ENCODE measurements at regions not wholly inside any gene's neighbourhood (a gene's known extent, or its start where the extent isn't known, plus 50 kb on each side); places are given as distances from the start of the nearest gene placed in this dataset.

DNA sequence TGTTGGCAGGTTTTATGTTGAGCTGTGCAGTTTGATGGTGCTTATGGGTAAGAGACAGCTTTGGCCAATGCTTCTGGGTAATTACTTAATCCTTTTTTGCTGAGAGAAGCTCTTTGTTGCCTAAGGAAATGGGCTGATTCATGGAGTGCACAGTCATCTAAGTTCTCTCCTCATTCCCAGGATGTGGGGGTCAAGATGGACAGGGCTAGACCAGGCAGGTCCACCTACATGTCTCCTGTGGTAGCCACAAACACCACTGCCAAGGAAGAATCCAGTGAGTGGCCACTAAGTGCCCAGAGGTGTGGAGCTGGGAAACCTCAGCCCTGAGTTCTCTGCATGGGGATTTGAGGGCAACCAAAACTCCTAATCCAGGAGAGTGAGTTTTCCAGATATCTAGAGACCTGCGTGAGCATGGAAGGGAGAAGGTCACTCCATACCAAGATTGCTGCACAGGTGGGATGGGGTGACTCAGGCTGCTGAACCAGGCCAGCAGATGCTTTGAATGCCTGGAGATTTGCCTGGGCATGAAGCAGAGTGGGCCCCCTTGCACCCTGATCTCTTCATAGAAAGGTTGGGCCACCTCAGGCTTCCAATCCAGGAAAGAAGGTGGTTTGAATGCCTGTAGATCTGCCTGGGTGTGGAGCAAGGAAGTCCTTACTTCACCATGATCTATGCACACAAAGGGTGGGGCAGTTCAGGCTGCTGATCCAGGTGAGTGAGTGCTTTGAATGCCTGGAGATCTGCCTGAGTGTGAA lies 234.8 kb upstream of the GNPDA2 start:
- no peaks in the 10 kb centered on the region for H3K4me1 Mint-ChIP-seq
- H3K27me3 Mint-ChIP-seq: no peaks in the 10 kb centered on the region
- H3K9me3 Mint-ChIP-seq: peaks cover 20% of the 10 kb centered on the region
- ChIA-PET CTCF (no interaction called here), POLR2A (no interaction called here)
- intact Hi-C loops (cut with micrococcal nuclease): no loop called here
- no peak for DNase-seq
- H3K36me3 Mint-ChIP-seq (ENCODE audit: low read depth): no peaks in the 10 kb centered on the region
- no peak for ATAC-seq (ENCODE audit: low read depth)
- H3K27ac Mint-ChIP-seq: no peak overlapping the region
- H3K4me3 Mint-ChIP-seq: no peak overlapping the region
- TF ChIP-seq, protein P1, sequence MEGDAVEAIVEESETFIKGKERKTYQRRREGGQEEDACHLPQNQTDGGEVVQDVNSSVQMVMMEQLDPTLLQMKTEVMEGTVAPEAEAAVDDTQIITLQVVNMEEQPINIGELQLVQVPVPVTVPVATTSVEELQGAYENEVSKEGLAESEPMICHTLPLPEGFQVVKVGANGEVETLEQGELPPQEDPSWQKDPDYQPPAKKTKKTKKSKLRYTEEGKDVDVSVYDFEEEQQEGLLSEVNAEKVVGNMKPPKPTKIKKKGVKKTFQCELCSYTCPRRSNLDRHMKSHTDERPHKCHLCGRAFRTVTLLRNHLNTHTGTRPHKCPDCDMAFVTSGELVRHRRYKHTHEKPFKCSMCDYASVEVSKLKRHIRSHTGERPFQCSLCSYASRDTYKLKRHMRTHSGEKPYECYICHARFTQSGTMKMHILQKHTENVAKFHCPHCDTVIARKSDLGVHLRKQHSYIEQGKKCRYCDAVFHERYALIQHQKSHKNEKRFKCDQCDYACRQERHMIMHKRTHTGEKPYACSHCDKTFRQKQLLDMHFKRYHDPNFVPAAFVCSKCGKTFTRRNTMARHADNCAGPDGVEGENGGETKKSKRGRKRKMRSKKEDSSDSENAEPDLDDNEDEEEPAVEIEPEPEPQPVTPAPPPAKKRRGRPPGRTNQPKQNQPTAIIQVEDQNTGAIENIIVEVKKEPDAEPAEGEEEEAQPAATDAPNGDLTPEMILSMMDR (IDR thresholded peaks at IDR 0.05): no peak

DNA sequence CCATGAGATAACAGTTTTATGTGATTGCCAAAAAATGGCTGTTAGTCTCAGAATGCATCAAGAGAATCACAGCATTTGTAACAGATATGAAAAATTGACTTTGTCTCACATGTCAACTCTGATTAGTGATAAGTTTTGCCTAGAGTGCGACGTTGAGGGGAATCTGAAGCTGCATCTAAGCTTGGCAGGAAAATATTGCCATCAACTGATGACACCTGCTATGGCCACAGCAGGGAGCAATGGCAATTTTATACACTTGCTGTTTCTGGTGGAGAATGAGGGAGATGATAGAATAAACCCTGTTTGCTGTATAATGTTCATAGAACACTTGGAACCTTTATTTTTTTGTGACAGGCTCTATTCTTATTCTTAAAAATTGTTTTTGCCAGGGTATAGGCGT lies 205.4 kb upstream of the GNPDA2 start:
- ATAC-seq (ENCODE audit: low read depth) (no peak), DNase-seq (no peak)
- Mint-ChIP-seq H3K27ac (no peak overlapping the region), H3K4me1 (no peaks in the 10 kb centered on the region), H3K36me3 (ENCODE audit: low read depth) (no peaks in the 10 kb centered on the region), H3K27me3 (no peaks in the 10 kb centered on the region), H3K4me3 (no peak overlapping the region), H3K9me3 (no peaks in the 10 kb centered on the region)
- intact Hi-C loops (cut with micrococcal nuclease): no loop called here
- POLR2A ChIA-PET: no interaction called here
- CTCF ChIA-PET: no interaction called here
- TF ChIP-seq, protein P1 (IDR thresholded peaks at IDR 0.05): no peak

DNA sequence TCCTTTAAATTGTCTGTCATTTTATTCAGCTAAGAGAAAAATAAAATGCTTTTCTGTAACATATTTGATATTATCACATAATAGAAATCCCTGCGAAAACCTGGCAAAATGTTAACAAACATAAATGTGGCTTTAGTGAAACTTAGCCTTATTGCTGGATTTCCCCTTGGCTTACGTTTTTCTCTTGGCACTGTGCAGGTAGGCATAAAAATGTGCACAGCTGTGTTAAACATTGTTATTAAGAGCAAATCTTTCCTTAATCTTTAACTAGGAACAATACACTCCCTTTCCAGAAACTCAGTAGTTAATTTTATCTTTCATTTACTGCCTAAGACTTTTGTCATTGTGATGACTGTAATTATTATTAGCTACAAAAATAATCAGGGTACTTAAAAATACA lies 202.4 kb upstream of the GNPDA2 start:
- no peaks in the 10 kb centered on the region for H3K36me3 Mint-ChIP-seq (ENCODE audit: low read depth)
- no peaks in the 10 kb centered on the region for H3K9me3 Mint-ChIP-seq
- ATAC-seq (ENCODE audit: low read depth) (no peak), DNase-seq (no peak)
- ChIA-PET CTCF (no interaction called here), POLR2A (no interaction called here)
- TF ChIP-seq, protein P1 (IDR thresholded peaks at IDR 0.05): no peak
- intact Hi-C loops (cut with micrococcal nuclease): no loop called here
- H3K4me1 Mint-ChIP-seq: no peaks in the 10 kb centered on the region
- H3K4me3 Mint-ChIP-seq: no peak overlapping the region
- H3K27me3 Mint-ChIP-seq: no peaks in the 10 kb centered on the region
- no peak overlapping the region for H3K27ac Mint-ChIP-seq

DNA sequence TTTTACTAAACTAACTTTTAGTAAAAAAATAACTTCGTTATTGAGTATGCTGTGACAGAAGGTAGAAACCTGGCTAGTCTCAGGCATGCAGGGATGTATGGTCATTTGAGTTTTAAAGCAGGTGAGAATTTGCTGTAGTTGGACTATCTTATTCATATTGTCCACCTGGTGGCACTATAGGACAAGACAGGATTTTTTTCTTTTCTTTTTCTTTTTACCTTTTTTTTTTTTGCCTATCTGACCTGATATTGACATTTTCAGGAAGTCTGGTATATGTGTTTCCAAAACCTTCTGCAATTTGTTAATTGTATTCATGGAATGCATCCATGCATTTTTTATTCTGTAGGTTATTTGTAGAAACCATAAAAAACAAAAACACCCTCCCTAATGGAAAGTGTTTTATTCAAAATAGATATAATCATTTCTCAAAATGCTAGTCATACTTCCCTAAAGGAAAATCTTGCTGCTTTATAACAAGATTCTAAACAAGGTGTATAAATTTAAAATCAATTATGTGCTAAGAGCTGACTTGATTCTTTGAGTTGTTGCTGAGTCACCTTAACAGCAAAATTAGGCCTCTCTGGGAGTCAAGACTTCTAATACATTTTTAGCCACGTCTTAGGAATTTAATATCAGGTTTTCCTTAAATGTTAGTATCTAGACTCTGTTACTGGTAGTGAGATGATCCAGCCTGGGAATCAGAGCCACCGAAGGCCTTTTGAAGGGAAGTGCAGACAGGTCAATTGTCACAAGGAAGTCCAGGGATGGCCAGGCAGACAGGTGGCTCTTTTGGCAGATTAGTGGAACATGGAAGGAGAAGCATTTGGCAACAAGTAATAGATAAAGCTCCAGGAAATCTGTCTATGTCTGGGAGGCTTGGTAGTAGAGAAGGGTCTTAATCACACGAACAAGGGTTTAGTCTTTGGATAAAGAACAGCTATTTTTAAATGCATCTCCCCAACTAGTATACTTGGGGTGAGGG lies 201.3 kb upstream of the GNPDA2 start:
- intact Hi-C loops (cut with micrococcal nuclease): no loop called here
- DNase-seq: no peak
- H3K36me3 Mint-ChIP-seq (ENCODE audit: low read depth): no peaks in the 10 kb centered on the region
- H3K9me3 Mint-ChIP-seq: no peaks in the 10 kb centered on the region
- ChIA-PET CTCF (no interaction called here), POLR2A (no interaction called here)
- no peak overlapping the region for H3K27ac Mint-ChIP-seq
- no peaks in the 10 kb centered on the region for H3K27me3 Mint-ChIP-seq
- H3K4me3 Mint-ChIP-seq: no peak overlapping the region
- no peaks in the 10 kb centered on the region for H3K4me1 Mint-ChIP-seq
- ATAC-seq (ENCODE audit: low read depth): no peak
- TF ChIP-seq, protein P1 (IDR thresholded peaks at IDR 0.05): no peak

DNA sequence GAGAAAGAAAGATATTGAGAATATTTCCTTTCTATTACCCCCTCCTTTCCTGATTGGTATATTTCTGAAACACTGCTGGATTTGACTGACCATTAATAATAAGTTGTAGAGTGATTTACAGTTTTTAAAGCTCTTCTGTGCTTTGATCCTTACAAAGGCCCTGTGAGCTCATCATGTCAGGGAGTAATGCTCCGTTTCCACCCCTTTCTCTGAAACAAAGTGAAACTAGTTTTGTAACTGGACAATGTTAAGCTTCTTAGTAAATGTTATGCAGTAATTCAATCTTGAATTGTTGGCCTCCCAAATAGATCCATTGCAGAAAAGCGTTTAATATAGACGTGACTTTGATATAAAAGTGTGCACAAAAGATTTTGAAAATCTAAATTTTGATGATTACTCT lies 190.1 kb upstream of the GNPDA2 start:
- Mint-ChIP-seq H3K27me3 (no peaks in the 10 kb centered on the region), H3K27ac (no peak overlapping the region), H3K4me3 (no peak overlapping the region), H3K4me1 (peaks cover 2% of the 10 kb centered on the region), H3K9me3 (no peaks in the 10 kb centered on the region), H3K36me3 (ENCODE audit: low read depth) (no peaks in the 10 kb centered on the region)
- POLR2A ChIA-PET: no interaction called here
- intact Hi-C loops (cut with micrococcal nuclease): no loop called here
- TF ChIP-seq, protein P1 (IDR thresholded peaks at IDR 0.05): no peak
- ATAC-seq (ENCODE audit: low read depth): no peak
- CTCF ChIA-PET: no interaction called here
- DNase-seq: no peak
